ENCODE measurements at regions not wholly inside any gene's neighbourhood (a gene's known extent, or its start where the extent isn't known, plus 50 kb on each side); places are given as distances from the start of the nearest gene placed in this dataset.

DNA sequence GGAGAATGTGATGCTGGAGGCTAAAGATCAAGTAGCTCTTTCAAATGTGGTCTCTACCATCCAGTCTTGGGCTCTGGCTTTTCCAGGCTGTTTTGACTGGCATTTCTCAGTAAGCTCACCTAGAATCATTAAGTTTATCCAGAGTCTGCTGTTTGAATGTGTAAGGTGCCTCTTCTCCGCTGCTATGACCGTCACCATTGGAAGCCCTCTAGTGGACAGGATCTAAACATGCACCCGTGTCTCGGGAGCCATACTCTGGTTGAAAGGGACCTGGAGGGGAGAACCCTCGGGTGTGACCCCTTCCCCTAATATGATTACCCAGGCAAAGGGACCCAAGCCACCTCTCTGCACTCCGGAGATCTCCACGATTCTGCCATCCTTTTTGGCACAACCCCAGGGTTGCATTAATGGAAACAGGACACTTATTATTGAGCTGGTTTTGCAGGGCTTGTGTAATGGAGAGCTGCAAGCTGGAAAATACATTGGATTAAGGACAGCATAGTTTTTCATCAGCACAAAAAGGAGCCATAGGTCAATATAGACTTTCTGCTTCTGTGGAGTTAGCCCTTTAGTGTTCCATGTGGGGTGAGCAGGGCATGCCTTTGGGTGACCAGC lies 191.0 kb upstream of the LARGE1 start:
- TF ChIP-seq POLR2A (IDR thresholded peaks at IDR 0.05; ENCODE audit: low read depth, low read length) (no peak), TAF1 (IDR thresholded peaks at IDR 0.05; ENCODE audit: borderline replicate concordance, low read depth, low read length) (no peak), POLR2AphosphoS5 (IDR thresholded peaks at IDR 0.05; ENCODE audit: low read depth, low read length) (no peak)
- DNase-seq (ENCODE audit: insufficient read length) = no peak
- FAIRE-seq = peak; percentile 73

DNA sequence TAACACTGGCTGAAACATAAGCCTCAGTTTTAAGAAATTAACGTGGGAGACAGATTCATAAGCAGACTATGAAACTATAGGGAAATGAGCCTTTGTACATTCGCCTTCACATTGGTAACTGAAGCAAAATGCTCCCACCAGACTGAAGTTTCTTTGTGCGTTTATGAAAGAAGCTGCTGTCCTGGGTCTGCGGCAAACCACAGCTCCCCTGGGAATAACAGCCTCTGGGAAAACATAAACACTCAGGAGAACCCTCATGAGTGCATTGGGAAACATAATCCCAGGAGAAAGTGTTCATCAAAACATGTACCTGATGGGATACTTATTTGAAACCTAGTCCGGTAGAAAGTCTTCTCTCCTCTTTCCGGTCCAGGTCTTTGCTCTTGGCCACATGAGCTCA lies 193.1 kb upstream of the LARGE1 start:
- FAIRE-seq = no peak
- TF ChIP-seq TAF1 (IDR thresholded peaks at IDR 0.05; ENCODE audit: borderline replicate concordance, low read depth, low read length) (no peak), POLR2AphosphoS5 (IDR thresholded peaks at IDR 0.05; ENCODE audit: low read depth, low read length) (no peak), POLR2A (IDR thresholded peaks at IDR 0.05; ENCODE audit: low read depth, low read length) (no peak)
- no peak for DNase-seq (ENCODE audit: insufficient read length)

DNA sequence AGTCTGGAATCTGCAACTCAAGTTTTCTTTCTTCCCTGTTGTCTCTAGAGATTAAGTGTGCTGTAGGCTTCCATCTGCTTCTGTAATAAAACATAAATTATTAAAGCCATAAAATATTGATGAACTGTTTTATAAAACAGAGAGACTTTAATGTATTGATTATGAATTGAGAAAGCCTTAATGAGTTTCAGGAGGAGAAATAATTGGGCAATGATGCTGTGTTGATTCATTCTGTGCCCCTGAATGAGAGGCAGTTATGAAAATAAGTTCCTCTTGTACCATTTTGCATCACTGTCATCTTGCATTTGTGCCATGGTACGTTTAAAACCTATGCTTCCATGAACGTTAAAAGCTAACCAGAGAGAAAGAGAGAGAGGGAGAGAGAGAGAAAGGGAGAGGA lies 194.1 kb upstream of the LARGE1 start:
- TF ChIP-seq TAF1 (IDR thresholded peaks at IDR 0.05; ENCODE audit: borderline replicate concordance, low read depth, low read length) (no peak), POLR2AphosphoS5 (IDR thresholded peaks at IDR 0.05; ENCODE audit: low read depth, low read length) (no peak), POLR2A (IDR thresholded peaks at IDR 0.05; ENCODE audit: low read depth, low read length) (no peak)
- no peak for FAIRE-seq

GRCh38 chr22:34115722-34116121 lies 195.4 kb upstream of the LARGE1 start:
- TF ChIP-seq POLR2A (IDR thresholded peaks at IDR 0.05; ENCODE audit: low read depth, low read length) (no peak), TAF1 (IDR thresholded peaks at IDR 0.05; ENCODE audit: borderline replicate concordance, low read depth, low read length) (no peak), POLR2AphosphoS5 (IDR thresholded peaks at IDR 0.05; ENCODE audit: low read depth, low read length) (no peak)
- DNase-seq (ENCODE audit: insufficient read length) (no peak), FAIRE-seq (no peak)

More for the DNA sequence above, 194.1 kb upstream of the LARGE1 start:
- DNase-seq (ENCODE audit: insufficient read length) = no peak

DNA sequence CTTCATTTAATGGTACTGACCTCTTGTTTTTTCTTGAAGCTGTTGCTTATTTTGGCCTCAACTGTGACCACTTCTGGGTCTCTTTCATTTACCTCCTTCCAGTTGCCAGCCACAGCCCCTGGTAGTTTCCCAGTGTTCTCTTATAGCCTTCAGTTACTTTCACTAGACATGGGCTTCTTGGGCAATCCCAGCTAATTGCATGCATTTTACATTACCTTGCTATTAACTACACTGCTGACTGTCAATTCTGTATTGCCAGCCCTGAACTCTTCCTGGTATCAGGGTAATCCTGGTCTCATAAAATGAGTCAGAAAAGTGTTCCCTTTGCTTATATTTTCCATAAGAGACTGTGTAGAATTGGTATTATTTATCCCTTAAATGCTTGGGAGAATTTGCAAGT lies 195.8 kb upstream of the LARGE1 start:
- no peak for DNase-seq (ENCODE audit: insufficient read length)
- TF ChIP-seq POLR2AphosphoS5 (IDR thresholded peaks at IDR 0.05; ENCODE audit: low read depth, low read length) = no peak
- no peak for TF ChIP-seq TAF1 (IDR thresholded peaks at IDR 0.05; ENCODE audit: borderline replicate concordance, low read depth, low read length)
- no peak for TF ChIP-seq POLR2A (IDR thresholded peaks at IDR 0.05; ENCODE audit: low read depth, low read length)
- no peak for FAIRE-seq

GRCh38 chr22:34122042-34122441 lies 201.8 kb upstream of the LARGE1 start:
- DNase-seq (ENCODE audit: insufficient read length) (no peak), FAIRE-seq (no peak)
- no peak for TF ChIP-seq POLR2A (IDR thresholded peaks at IDR 0.05; ENCODE audit: low read depth, low read length)
- no peak for TF ChIP-seq TAF1 (IDR thresholded peaks at IDR 0.05; ENCODE audit: borderline replicate concordance, low read depth, low read length)
- TF ChIP-seq POLR2AphosphoS5 (IDR thresholded peaks at IDR 0.05; ENCODE audit: low read depth, low read length) = no peak

- FAIRE-seq = no peak
- DNase-seq (ENCODE audit: insufficient read length) = no peak
- TF ChIP-seq TAF1 (IDR thresholded peaks at IDR 0.05; ENCODE audit: borderline replicate concordance, low read depth, low read length) (no peak), POLR2AphosphoS5 (IDR thresholded peaks at IDR 0.05; ENCODE audit: low read depth, low read length) (no peak), POLR2A (IDR thresholded peaks at IDR 0.05; ENCODE audit: low read depth, low read length) (no peak)
Measured at GRCh38 chr22:34129691-34130486, 209.6 kb upstream of the LARGE1 start.

GRCh38 chr22:34135749-34136148 lies 215.5 kb upstream of the LARGE1 start:
- TF ChIP-seq POLR2A (IDR thresholded peaks at IDR 0.05; ENCODE audit: low read depth, low read length) = no peak
- no peak for TF ChIP-seq TAF1 (IDR thresholded peaks at IDR 0.05; ENCODE audit: borderline replicate concordance, low read depth, low read length)
- no peak for TF ChIP-seq POLR2AphosphoS5 (IDR thresholded peaks at IDR 0.05; ENCODE audit: low read depth, low read length)
- FAIRE-seq = no peak

DNA sequence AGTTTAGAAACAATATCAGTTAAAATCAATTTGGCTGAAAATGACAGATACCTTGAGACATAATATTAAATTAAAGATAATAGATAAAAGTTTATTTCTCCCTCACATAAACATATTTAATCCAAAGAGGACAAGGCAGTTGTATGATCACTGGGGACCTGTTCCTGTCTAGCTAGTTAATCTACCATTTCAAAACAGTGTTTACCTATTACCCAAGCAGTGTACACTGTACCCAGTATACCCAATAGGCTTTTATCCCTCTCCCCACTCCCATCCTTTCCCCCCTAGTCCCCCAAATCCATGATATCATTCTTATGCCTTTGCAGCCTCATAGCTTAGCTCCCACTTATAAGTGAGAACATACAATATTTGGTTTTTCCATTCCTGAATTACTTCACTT lies 229.7 kb upstream of the LARGE1 start:
- TF ChIP-seq TAF1 (IDR thresholded peaks at IDR 0.05; ENCODE audit: borderline replicate concordance, low read depth, low read length) = no peak
- DNase-seq (ENCODE audit: insufficient read length) (no peak), FAIRE-seq (no peak)

More at GRCh38 chr22:34135749-34136148, 215.5 kb upstream of the LARGE1 start:
- DNase-seq (ENCODE audit: insufficient read length) = no peak

DNA sequence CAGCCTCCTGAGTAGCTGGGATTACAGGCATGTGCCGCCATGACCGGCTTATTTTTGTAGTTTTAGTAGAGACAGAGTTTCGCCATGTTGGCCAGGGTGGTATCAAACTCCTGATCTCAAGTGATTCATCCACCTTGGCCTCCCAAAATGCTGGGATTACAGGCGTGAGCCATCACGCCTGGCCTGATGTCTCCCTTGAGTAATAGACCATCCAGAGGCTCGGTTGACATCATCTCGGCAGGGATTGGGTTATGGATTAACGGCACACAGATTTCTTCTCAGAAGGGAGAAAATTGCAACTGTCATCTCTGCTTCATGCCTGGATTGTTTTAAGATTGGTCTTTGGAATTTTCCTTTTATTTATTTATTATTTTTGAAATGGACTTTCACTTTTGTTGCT lies 239.2 kb upstream of the LARGE1 start:
- FAIRE-seq = no peak
- no peak for DNase-seq (ENCODE audit: insufficient read length)
- TF ChIP-seq POLR2A (IDR thresholded peaks at IDR 0.05; ENCODE audit: low read depth, low read length) (no peak), TAF1 (IDR thresholded peaks at IDR 0.05; ENCODE audit: borderline replicate concordance, low read depth, low read length) (no peak), POLR2AphosphoS5 (IDR thresholded peaks at IDR 0.05; ENCODE audit: low read depth, low read length) (no peak)

DNA sequence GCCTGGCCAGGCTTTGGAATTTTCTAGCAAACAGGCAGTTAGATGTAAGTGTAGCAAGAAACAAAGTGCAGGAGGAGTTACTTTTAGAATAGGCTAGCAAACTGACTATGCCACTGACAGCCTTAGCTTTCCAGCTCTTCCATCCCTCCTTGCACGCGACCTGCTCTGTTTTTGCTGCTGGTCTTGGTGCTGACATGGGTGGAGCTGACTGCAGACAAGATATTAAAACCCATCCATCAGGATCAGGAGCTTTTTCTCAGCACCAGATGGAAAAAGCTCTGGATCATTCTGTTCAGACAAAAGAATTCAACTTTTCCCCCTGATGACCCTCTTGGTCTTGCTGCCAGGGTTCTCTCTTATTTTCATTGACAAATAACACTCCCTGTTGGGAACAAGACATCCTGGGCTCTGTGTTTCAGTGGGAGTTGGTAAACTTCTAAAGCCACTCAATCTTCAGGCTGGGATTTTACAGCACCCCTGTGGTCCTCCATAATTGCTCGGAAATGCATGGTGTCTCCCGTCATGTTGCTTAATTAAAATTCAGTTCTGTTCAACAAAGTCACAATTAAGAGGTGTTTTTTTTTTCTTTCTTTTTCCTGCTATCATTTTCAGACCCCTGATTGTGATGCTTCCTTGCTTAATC lies 240.0 kb upstream of the LARGE1 start:
- no peak for FAIRE-seq
- DNase-seq (ENCODE audit: insufficient read length) = no peak
- TF ChIP-seq TAF1 (IDR thresholded peaks at IDR 0.05; ENCODE audit: borderline replicate concordance, low read depth, low read length) (no peak), POLR2A (IDR thresholded peaks at IDR 0.05; ENCODE audit: low read depth, low read length) (no peak), POLR2AphosphoS5 (IDR thresholded peaks at IDR 0.05; ENCODE audit: low read depth, low read length) (no peak)

Data from GM12892 (cell line).